ENCODE measurements at regions not wholly inside any gene's neighbourhood (a gene's known extent, or its start where the extent isn't known, plus 50 kb on each side); places are given as distances from the start of the nearest gene placed in this dataset.

DNA sequence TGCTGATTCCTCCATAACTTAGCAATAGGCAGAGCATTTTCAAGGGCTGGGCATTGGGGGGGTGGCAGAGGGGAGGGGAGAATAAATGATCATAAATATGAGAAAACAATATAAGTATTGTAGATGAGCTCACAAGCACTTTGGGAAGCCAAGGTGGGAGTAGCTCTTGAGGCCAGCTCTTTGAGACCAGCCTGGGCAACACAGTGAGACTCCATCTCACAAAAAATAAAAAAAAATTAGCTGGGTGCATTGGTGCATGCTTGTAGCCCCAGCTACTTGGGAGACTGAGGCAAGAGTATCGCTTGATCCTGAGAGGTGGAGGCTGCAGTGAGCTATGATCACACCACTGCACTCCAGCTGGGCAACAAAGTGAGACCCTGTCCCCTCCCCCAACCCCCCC is 75.9 kb downstream of the MYCN start:
- TF ChIP-seq, protein P1, sequence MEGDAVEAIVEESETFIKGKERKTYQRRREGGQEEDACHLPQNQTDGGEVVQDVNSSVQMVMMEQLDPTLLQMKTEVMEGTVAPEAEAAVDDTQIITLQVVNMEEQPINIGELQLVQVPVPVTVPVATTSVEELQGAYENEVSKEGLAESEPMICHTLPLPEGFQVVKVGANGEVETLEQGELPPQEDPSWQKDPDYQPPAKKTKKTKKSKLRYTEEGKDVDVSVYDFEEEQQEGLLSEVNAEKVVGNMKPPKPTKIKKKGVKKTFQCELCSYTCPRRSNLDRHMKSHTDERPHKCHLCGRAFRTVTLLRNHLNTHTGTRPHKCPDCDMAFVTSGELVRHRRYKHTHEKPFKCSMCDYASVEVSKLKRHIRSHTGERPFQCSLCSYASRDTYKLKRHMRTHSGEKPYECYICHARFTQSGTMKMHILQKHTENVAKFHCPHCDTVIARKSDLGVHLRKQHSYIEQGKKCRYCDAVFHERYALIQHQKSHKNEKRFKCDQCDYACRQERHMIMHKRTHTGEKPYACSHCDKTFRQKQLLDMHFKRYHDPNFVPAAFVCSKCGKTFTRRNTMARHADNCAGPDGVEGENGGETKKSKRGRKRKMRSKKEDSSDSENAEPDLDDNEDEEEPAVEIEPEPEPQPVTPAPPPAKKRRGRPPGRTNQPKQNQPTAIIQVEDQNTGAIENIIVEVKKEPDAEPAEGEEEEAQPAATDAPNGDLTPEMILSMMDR (IDR thresholded peaks at IDR 0.05; ENCODE audit: low read length), result no peak
- no peak for TF ChIP-seq EZH2 (IDR thresholded peaks at IDR 0.05; ENCODE audit: borderline replicate concordance, low read length)
